Calu3 (cell line): ENCODE measurements at regions not wholly inside any gene's neighbourhood (a gene's known extent, or its start where the extent isn't known, plus 50 kb on each side); places are given as distances from the start of the nearest gene placed in this dataset.

Experiments
- BruUV-seq: library from RNA; stranded (reverse); fragments of 400-500 nt; replicated peaks from 2 replicates; lab custom pipeline; 2021; lab: Mats Ljungman, UMichigan
- CTCF ChIA-PET: fragments of 300-600 bp; sonication (Branson Sonifier 250); formaldehyde crosslinking; loops from one replicate; lab custom pipeline; 2022; ENCODE audit warnings: antibody characterized with exemption; lab: Charles Lee
- DNase-seq: peaks from one replicate; pipeline ENCODE4 v3.0.0; 2022
- H3K27ac Mint-ChIP-seq: one replicate; pipeline ENCODE4 v1.8.0; 2022; ENCODE audit warnings: mixed read lengths; ENCODE audit not compliant: unreplicated experiment
- H3K27me3 Mint-ChIP-seq: one replicate; pipeline ENCODE4 v1.8.0; 2022; ENCODE audit warnings: mixed read lengths; ENCODE audit not compliant: unreplicated experiment
- H3K36me3 Mint-ChIP-seq: one replicate; pipeline ENCODE4 v1.8.0; 2022; ENCODE audit warnings: mild to moderate bottlenecking, moderate library complexity, mixed read lengths; ENCODE audit not compliant: insufficient read depth, unreplicated experiment
- H3K4me1 Mint-ChIP-seq: one replicate; pipeline ENCODE4 v1.8.0; 2022; ENCODE audit warnings: mild to moderate bottlenecking, low read depth, mixed read lengths; ENCODE audit not compliant: unreplicated experiment
- H3K4me3 Mint-ChIP-seq: one replicate; pipeline ENCODE4 v1.8.0; 2022; ENCODE audit warnings: mild to moderate bottlenecking, low read depth, moderate library complexity, mixed read lengths; ENCODE audit not compliant: unreplicated experiment
- H3K9me3 Mint-ChIP-seq: one replicate; pipeline ENCODE4 v1.8.0; 2022; ENCODE audit warnings: low read depth, mixed read lengths; ENCODE audit not compliant: unreplicated experiment
- CTCF ChIP-seq: fragments of 200-600 bp; IDR thresholded peaks from one replicate; pipeline ENCODE4 v1.8.0; 2022; ENCODE audit warnings: antibody characterized with exemption; ENCODE audit not compliant: unreplicated experiment
- intact Hi-C: fragments of 100-400 bp; cut with micrococcal nuclease; formaldehyde crosslinking; loops from one replicate; pipeline ENCODE4 v1.10.0; 2022; ENCODE audit not compliant: unreplicated experiment

- H3K36me3 Mint-ChIP-seq = peaks cover 11% of the 10 kb centered on the region
- H3K4me3 Mint-ChIP-seq = peak overlapping the region; percentile 67
- no peaks in the 10 kb centered on the region for H3K9me3 Mint-ChIP-seq
- CTCF ChIA-PET = interaction anchor here (0.6 to 6.4 kb wide), 5 partner anchors 11 to 301 kb away, joined by 3 to 81 read pairs (median 4); no protein-coding TSS in a partner anchor
- intact Hi-C loops = no loop called here
- H3K27ac Mint-ChIP-seq = peak overlapping the region; percentile 77
- TF ChIP-seq CTCF = no peak
- DNase-seq = peak; percentile 70
- H3K27me3 Mint-ChIP-seq = no peaks in the 10 kb centered on the region
- H3K4me1 Mint-ChIP-seq = peaks cover 45% of the 10 kb centered on the region
- no TSS peak for BruUV-seq
Observed at GRCh38 chr3:135907422-135908165, 57.9 kb upstream of the PPP2R3A start.

- CTCF ChIA-PET = interaction anchor here (0.9 to 6.4 kb wide), 4 partner anchors 14 to 135 kb away, joined by 3 to 81 read pairs (median 4); no protein-coding TSS in a partner anchor
- H3K36me3 Mint-ChIP-seq = peaks cover 11% of the 10 kb centered on the region
Observed at GRCh38 chr3:135908225-135908624, 57.3 kb upstream of the PPP2R3A start.

GRCh38 chr3:135908737-135909136, 56.8 kb upstream of the PPP2R3A start:
- intact Hi-C loops = no loop called here
- H3K4me3 Mint-ChIP-seq = peak overlapping the region; percentile 67
- no peak for DNase-seq
- peak overlapping the region; percentile 77 for H3K27ac Mint-ChIP-seq
- TF ChIP-seq CTCF = peak; percentile 6
- CTCF ChIA-PET = interaction anchor here (0.9 to 6.4 kb wide), 2 partner anchors 14 to 134 kb away, joined by 3 to 81 read pairs; no protein-coding TSS in a partner anchor
- H3K27me3 Mint-ChIP-seq = no peaks in the 10 kb centered on the region
- H3K36me3 Mint-ChIP-seq = peaks cover 11% of the 10 kb centered on the region
- no peaks in the 10 kb centered on the region for H3K9me3 Mint-ChIP-seq
- BruUV-seq = no TSS peak
- H3K4me1 Mint-ChIP-seq = peaks cover 45% of the 10 kb centered on the region

More at GRCh38 chr3:135908225-135908624, 57.3 kb upstream of the PPP2R3A start:
- peak overlapping the region; percentile 77 for H3K27ac Mint-ChIP-seq
- intact Hi-C loops = no loop called here
- H3K27me3 Mint-ChIP-seq = no peaks in the 10 kb centered on the region
- BruUV-seq = no TSS peak
- TF ChIP-seq CTCF = no peak
- peaks cover 45% of the 10 kb centered on the region for H3K4me1 Mint-ChIP-seq
- H3K9me3 Mint-ChIP-seq = no peaks in the 10 kb centered on the region
- peak overlapping the region; percentile 67 for H3K4me3 Mint-ChIP-seq
- DNase-seq = peak; percentile 93

- H3K36me3 Mint-ChIP-seq = peaks cover 11% of the 10 kb centered on the region
Observed at GRCh38 chr3:135911110-135911509, 54.4 kb upstream of the PPP2R3A start.

More at GRCh38 chr3:135911110-135911509, 54.4 kb upstream of the PPP2R3A start:
- intact Hi-C loops = no loop called here
- TF ChIP-seq CTCF = no peak
- no peak overlapping the region for H3K27ac Mint-ChIP-seq
- no TSS peak for BruUV-seq
- H3K9me3 Mint-ChIP-seq = no peaks in the 10 kb centered on the region
- peaks cover 35% of the 10 kb centered on the region for H3K4me1 Mint-ChIP-seq
- CTCF ChIA-PET = interaction anchor here (0.6 kb wide), 1 partner anchor 14 kb away, joined by 3 read pairs; no protein-coding TSS in a partner anchor
- H3K27me3 Mint-ChIP-seq = no peaks in the 10 kb centered on the region
- no peak for DNase-seq
- H3K4me3 Mint-ChIP-seq = no peak overlapping the region
